Gastroesophageal sphincter (tissue), 4 donors: ENCODE measurements at regions not wholly inside any gene's neighbourhood (a gene's known extent, or its start where the extent isn't known, plus 50 kb on each side); places are given as distances from the start of the nearest gene placed in this dataset.
"Not testable (repeated sequence)": the region's sequence is repeated elsewhere in the genome, so short reads cannot be mapped to it uniquely, and the experiment has no call there.

Experiments used
- ATAC-seq: fragments of 150-250 bp; one replicate; pipeline ENCODE4 v1.9.1; 2016; ENCODE audit warnings: mild to moderate bottlenecking, moderate library complexity
- H3K27ac ChIP-seq, 4 donors: fragments of 200-600 bp; sonication (generic) in 3 of 4; 1 replicate in 3 of 4; 2 replicates in 1 of 4; pipeline ENCODE4 v1.5.1; 2016 to 2019
- H3K27me3 ChIP-seq: fragments of 200-600 bp; sonication (generic); one replicate; pipeline ENCODE4 v1.5.1; 2019
- H3K36me3 ChIP-seq, 2 donors: fragments of 200-600 bp; sonication (generic); one replicate each; pipeline ENCODE4 v1.5.1; 2019; ENCODE audit warnings: control low read depth in 1 of 2
- H3K4me1 ChIP-seq, 3 donors: fragments of 200-600 bp; sonication (generic); 1 replicate in 2 of 3; 2 replicates in 1 of 3; pipeline ENCODE4 v1.5.1; 2016 to 2019; ENCODE audit warnings: control low read depth in 2 of 3
- H3K4me3 ChIP-seq, 2 donors: fragments of 200-600 bp; sonication (generic); one replicate each; pipeline ENCODE4 v1.5.1; 2019; ENCODE audit warnings: mild to moderate bottlenecking in 1 of 2, moderate library complexity in 1 of 2
- H3K9me3 ChIP-seq, 3 donors: fragments of 200-600 bp; sonication (generic); one replicate each; pipeline ENCODE4 v1.5.1; 2017 to 2019; ENCODE audit warnings: control low read depth in 2 of 3
- CTCF ChIP-seq, 4 experiments: fragments of 200-600 bp in 2 of 4; fragments of 450-650 bp in 2 of 4; sonication (generic) in 1 of 4; IDR thresholded peaks; one replicate each; pipeline ENCODE4 v1.5.1; 2017 to 2019; ENCODE audit warnings: antibody characterized with exemption in 4 of 4, mild to moderate bottlenecking in 2 of 4, moderate library complexity in 2 of 4
- EP300 ChIP-seq: sonication (generic); formaldehyde crosslinking; IDR thresholded peaks from one replicate; pipeline ENCODE4 v1.6.1; 2017; ENCODE audit warnings: antibody characterized with exemption, mild to moderate bottlenecking
- POLR2A ChIP-seq, 2 donors: fragments of 450-650 bp; IDR thresholded peaks; one replicate each; pipeline ENCODE4 v1.6.1; 2017; ENCODE audit warnings: antibody characterized with exemption in 2 of 2, mild to moderate bottlenecking in 2 of 2, moderate library complexity in 1 of 2
- POLR2AphosphoS5 ChIP-seq: sonication (generic); formaldehyde crosslinking; IDR thresholded peaks from one replicate; pipeline ENCODE4 v1.6.1; 2017; ENCODE audit warnings: antibody characterized with exemption
- WGBS, 2 donors: methylation state at CpG; one replicate each; pipeline ENCODE4 v1.1.5; 2018; ENCODE audit warnings: low coverage in 1 of 2; 5-methylcytosine and 5-hydroxymethylcytosine counted together
- small RNA-seq, 4 donors: library from RNA; depleted of rRNA; stranded (forward); fragments of <200 nt; gene quantifications; one replicate each; pipeline ENCODE3, GENCODE V24; 2016

GRCh38 chr5:36535859-36536615 lies 70.4 kb upstream of the SLC1A3 start:
- H3K4me1 ChIP-seq = peaks cover 0 to 12% (median 3%) of the 10 kb centered on the region in 3 donors
- no peaks in the 10 kb centered on the region for H3K36me3 ChIP-seq
- whole genome bisulfite sequencing, 2 donors = 61 to 86% methylated on average over 1 to 4 of the region's 4 CpGs
- no peak overlapping the region for H3K27ac ChIP-seq
- no peaks in the 10 kb centered on the region for H3K27me3 ChIP-seq
- no peak for ATAC-seq
- TF ChIP-seq POLR2A (IDR thresholded peaks at IDR 0.05) = no peak
- TF ChIP-seq EP300 = no peak
- TF ChIP-seq CTCF (IDR thresholded peaks at IDR 0.05) = no peak
- no peak for TF ChIP-seq POLR2AphosphoS5
- no peak overlapping the region for H3K4me3 ChIP-seq
- H3K9me3 ChIP-seq = no peaks in the 10 kb centered on the region

GRCh38 chr5:36536616-36537005 lies 69.8 kb upstream of the SLC1A3 start:
- Histone ChIP-seq H3K27me3 (no peaks in the 10 kb centered on the region), H3K4me1 (peaks cover 0 to 12% (median 3%) of the 10 kb centered on the region in 3 donors), H3K4me3 (no peak overlapping the region), H3K9me3 (no peaks in the 10 kb centered on the region), H3K36me3 (no peaks in the 10 kb centered on the region), H3K27ac (no peak overlapping the region)
- TF ChIP-seq EP300 (no peak), POLR2AphosphoS5 (no peak), POLR2A (IDR thresholded peaks at IDR 0.05) (no peak), CTCF (IDR thresholded peaks at IDR 0.05) (no peak)
- no peak for ATAC-seq

DNA sequence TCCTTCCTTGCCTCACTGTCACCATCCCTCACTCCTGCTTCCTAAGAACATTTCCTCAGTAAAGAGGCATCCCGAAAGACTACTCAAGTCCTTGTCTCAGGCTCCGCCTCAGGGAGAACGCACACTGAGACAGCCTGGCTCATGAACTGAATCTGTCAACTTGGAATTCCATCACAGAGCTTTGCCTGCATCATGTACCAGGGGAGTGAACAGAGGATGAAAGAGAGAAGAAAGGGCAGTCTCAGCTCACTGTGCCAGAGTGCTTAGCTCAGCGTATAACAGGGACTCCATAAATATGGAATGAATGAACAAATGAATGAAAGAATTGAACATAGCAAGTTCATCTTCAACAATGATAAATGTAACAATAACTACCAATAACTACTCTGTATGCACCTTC lies 68.7 kb upstream of the SLC1A3 start:
- ATAC-seq = peak; percentile 25
- 60 to 83% methylated on average over 1 of the region's 4 CpGs for WGBS, 2 donors

GRCh38 chr5:36552651-36553393 lies 53.6 kb upstream of the SLC1A3 start:
- no peak for ATAC-seq
- H3K9me3 ChIP-seq = peaks cover 0 to 10% (median 0%) of the 10 kb centered on the region in 3 donors
- TF ChIP-seq CTCF (IDR thresholded peaks at IDR 0.05) = no peak
- no peak for TF ChIP-seq POLR2AphosphoS5
- no peak for TF ChIP-seq POLR2A (IDR thresholded peaks at IDR 0.05)
- TF ChIP-seq EP300 = no peak
- H3K4me3 ChIP-seq = no peak overlapping the region
- H3K27me3 ChIP-seq = no peaks in the 10 kb centered on the region
- H3K36me3 ChIP-seq = no peaks in the 10 kb centered on the region
- H3K27ac ChIP-seq = no peak overlapping the region
- WGBS, 2 donors = 57 to 68% methylated on average over 6 to 8 of the region's 8 CpGs
- no peaks in the 10 kb centered on the region for H3K4me1 ChIP-seq

More for the DNA sequence above, 68.7 kb upstream of the SLC1A3 start:
- no peaks in the 10 kb centered on the region for H3K27me3 ChIP-seq
- H3K4me1 ChIP-seq = peaks cover 0 to 12% (median 3%) of the 10 kb centered on the region in 3 donors
- TF ChIP-seq CTCF (IDR thresholded peaks at IDR 0.05) = no peak
- TF ChIP-seq EP300 = no peak
- H3K4me3 ChIP-seq = no peak overlapping the region
- no peak overlapping the region for H3K27ac ChIP-seq
- H3K9me3 ChIP-seq = no peaks in the 10 kb centered on the region
- H3K36me3 ChIP-seq = no peaks in the 10 kb centered on the region

GRCh38 chr5:36555035-36555434 lies 51.4 kb upstream of the SLC1A3 start:
- peaks cover 0 to 10% (median 0%) of the 10 kb centered on the region in 3 donors for H3K9me3 ChIP-seq
- H3K4me3 ChIP-seq, H3K36me3 ChIP-seq, H3K4me1 ChIP-seq, ATAC-seq, H3K27me3 ChIP-seq, H3K27ac ChIP-seq: not testable (repeated sequence)
- WGBS, 2 donors = 89 to 90% methylated on average over 1 of the region's 1 CpG

Small RNA genes in the stretch of these regions (small RNA-seq; reads per million reads assigned to genes)
- gene RNA5SP181 = 0 reads per million in 4 donors
